SK-N-SH treated with all-trans-retinoic acid at 6 μM for 48 hours (cell line): ENCODE measurements at regions not wholly inside any gene's neighbourhood (a gene's known extent, or its start where the extent isn't known, plus 50 kb on each side); places are given as distances from the start of the nearest gene placed in this dataset.

Experiments used
- ATAC-seq: fragments of 200-7000 bp; cut with Tn5 transposase; 3 replicates; pipeline ENCODE4 v1.9.1; 2020; ENCODE audit warnings: mild to moderate bottlenecking, moderate library complexity
- BACH2 ChIP-seq: fragments of 250-450 bp; sonication (Bioruptor Pico); IDR thresholded peaks from 2 replicates; pipeline ENCODE4 v1.9.0; 2021; ENCODE audit warnings: mild to moderate bottlenecking, borderline replicate concordance
- CSDC2 ChIP-seq: fragments of 250-450 bp; sonication (Bioruptor Pico); IDR thresholded peaks from 2 replicates; pipeline ENCODE4 v1.5.0; 2020; ENCODE audit warnings: mild to moderate bottlenecking, moderate library complexity
- GLIS3 ChIP-seq: fragments of 250-450 bp; sonication (Bioruptor Pico); IDR thresholded peaks from 2 replicates; pipeline ENCODE4 v1.5.0; 2020; ENCODE audit warnings: mild to moderate bottlenecking, moderate library complexity
- ISL1 ChIP-seq: fragments of 250-450 bp; sonication (Bioruptor Pico); IDR thresholded peaks from 2 replicates; pipeline ENCODE4 v2.1.2; 2022; ENCODE audit warnings: mild to moderate bottlenecking, moderate library complexity
- OSR1 ChIP-seq: fragments of 250-450 bp; sonication (Bioruptor Pico); IDR thresholded peaks from 2 replicates; pipeline ENCODE4 v1.8.0; 2022; ENCODE audit warnings: moderate library complexity, mild to moderate bottlenecking, inconsistent platforms
- RARB ChIP-seq: fragments of 250-450 bp; sonication (Bioruptor Pico); IDR thresholded peaks from 2 replicates; pipeline ENCODE4 v1.8.0; 2021; ENCODE audit warnings: mild to moderate bottlenecking, moderate library complexity
- SNAI2 ChIP-seq: fragments of 250-450 bp; sonication (Bioruptor Pico); IDR thresholded peaks from 2 replicates; pipeline ENCODE4 v1.5.0; 2020; ENCODE audit warnings: mild to moderate bottlenecking, moderate library complexity
- TCF4 ChIP-seq: fragments of 250-450 bp; sonication (Bioruptor Pico); IDR thresholded peaks from 2 replicates; pipeline ENCODE4 v1.8.0; 2021; ENCODE audit warnings: mild to moderate bottlenecking, moderate library complexity, borderline replicate concordance
- ZC3H10 ChIP-seq: fragments of 250-450 bp; sonication (Bioruptor Pico); IDR thresholded peaks from 2 replicates; pipeline ENCODE4 v1.5.1; 2021; ENCODE audit warnings: mild to moderate bottlenecking, moderate library complexity
- ZFP3 ChIP-seq: fragments of 250-450 bp; sonication (Bioruptor Pico); IDR thresholded peaks from 2 replicates; pipeline ENCODE4 v1.5.0; 2020; ENCODE audit warnings: mild to moderate bottlenecking, moderate library complexity
- ZFP30 ChIP-seq: fragments of 450-650 bp; formaldehyde crosslinking; IDR thresholded peaks from 2 replicates; pipeline ENCODE4 v1.5.0; 2022; ENCODE audit warnings: mild to moderate bottlenecking, moderate library complexity
- ZNF70 ChIP-seq: fragments of 450-650 bp; formaldehyde crosslinking; IDR thresholded peaks from 2 replicates; pipeline ENCODE4 v1.5.0; 2020; ENCODE audit warnings: mild to moderate bottlenecking, moderate library complexity
- ZNF8 ChIP-seq: fragments of 450-650 bp; formaldehyde crosslinking; IDR thresholded peaks from 2 replicates; pipeline ENCODE4 v1.5.0; 2020; ENCODE audit warnings: mild to moderate bottlenecking, moderate library complexity
- TF ChIP-seq, protein P1 (sequence below): fragments of 250-450 bp; sonication (Bioruptor Pico); IDR thresholded peaks from 2 replicates; pipeline ENCODE4 v1.8.0; 2021; ENCODE audit warnings: low read depth, mild to moderate bottlenecking, moderate library complexity, borderline replicate concordance
- TF ChIP-seq, protein P2 (sequence below): fragments of 250-450 bp; sonication (Bioruptor Pico); IDR thresholded peaks from 2 replicates; pipeline ENCODE4 v1.5.0; 2020; ENCODE audit warnings: mild to moderate bottlenecking, moderate library complexity
- TF ChIP-seq, protein P3 (sequence below): fragments of 250-450 bp; sonication (Bioruptor Pico); IDR thresholded peaks from 2 replicates; pipeline ENCODE4 v1.8.0; 2020; ENCODE audit warnings: mild to moderate bottlenecking, moderate library complexity, borderline replicate concordance
- TF ChIP-seq, protein P4 (sequence below): fragments of 250-450 bp; sonication (Bioruptor Pico); IDR thresholded peaks from 2 replicates; pipeline ENCODE4 v1.5.1; 2020; ENCODE audit warnings: low read depth, mild to moderate bottlenecking, moderate library complexity

DNA sequence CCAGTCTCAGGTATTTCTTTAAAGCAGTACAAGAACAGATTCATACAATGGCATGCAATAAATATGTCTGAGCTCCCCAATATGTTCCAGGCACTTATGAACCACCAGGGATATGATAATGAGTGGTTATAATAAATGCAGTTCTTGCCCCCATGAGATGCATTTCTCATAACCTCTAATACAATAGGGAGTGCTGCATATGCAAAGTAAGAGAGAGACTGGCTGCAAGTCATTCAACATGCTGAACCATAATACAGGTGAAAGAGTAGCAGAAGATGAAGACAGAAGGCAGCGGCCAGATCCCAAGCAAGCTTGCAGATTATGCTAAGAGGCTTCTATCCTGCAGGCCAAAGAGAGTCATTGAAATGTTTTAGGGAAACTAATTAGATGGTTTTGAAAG, 96.7 kb downstream of the CHD9NB start:
- no peak for ATAC-seq

DNA sequence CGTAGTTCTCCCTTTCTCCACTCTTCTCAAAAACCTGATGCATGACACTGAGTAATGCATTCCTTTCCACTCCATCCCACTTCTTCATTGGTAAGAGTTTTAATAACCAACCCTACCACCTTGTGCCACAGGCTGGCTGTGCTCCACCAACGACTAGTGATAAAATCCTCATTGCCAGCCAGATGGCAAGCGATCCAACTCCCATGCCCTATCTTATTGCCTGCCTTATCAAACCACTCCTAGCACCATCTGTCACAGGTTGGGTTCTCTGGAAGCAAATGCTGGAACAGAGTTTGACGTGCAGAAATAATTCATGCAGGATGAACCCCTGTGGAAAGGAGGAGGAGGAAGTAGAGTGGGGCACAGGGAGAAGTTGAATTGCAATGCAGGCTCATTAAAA, 99.5 kb downstream of the CHD9NB start:
- ATAC-seq, result no peak
- TF ChIP-seq TCF4 (CRISPR knock-in tag) (no peak), ZFP3 (CRISPR knock-in tag) (no peak), CSDC2 (no peak), SNAI2 (CRISPR knock-in tag) (no peak), RARB (CRISPR knock-in tag) (no peak), ZFP30 (CRISPR knock-in tag) (no peak)
- TF ChIP-seq, protein P1, sequence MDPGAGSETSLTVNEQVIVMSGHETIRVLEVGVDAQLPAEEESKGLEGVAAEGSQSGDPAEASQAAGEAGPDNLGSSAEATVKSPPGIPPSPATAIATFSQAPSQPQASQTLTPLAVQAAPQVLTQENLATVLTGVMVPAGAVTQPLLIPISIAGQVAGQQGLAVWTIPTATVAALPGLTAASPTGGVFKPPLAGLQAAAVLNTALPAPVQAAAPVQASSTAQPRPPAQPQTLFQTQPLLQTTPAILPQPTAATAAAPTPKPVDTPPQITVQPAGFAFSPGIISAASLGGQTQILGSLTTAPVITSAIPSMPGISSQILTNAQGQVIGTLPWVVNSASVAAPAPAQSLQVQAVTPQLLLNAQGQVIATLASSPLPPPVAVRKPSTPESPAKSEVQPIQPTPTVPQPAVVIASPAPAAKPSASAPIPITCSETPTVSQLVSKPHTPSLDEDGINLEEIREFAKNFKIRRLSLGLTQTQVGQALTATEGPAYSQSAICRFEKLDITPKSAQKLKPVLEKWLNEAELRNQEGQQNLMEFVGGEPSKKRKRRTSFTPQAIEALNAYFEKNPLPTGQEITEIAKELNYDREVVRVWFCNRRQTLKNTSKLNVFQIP (CRISPR knock-in tag), result no peak
- TF ChIP-seq, protein P2, sequence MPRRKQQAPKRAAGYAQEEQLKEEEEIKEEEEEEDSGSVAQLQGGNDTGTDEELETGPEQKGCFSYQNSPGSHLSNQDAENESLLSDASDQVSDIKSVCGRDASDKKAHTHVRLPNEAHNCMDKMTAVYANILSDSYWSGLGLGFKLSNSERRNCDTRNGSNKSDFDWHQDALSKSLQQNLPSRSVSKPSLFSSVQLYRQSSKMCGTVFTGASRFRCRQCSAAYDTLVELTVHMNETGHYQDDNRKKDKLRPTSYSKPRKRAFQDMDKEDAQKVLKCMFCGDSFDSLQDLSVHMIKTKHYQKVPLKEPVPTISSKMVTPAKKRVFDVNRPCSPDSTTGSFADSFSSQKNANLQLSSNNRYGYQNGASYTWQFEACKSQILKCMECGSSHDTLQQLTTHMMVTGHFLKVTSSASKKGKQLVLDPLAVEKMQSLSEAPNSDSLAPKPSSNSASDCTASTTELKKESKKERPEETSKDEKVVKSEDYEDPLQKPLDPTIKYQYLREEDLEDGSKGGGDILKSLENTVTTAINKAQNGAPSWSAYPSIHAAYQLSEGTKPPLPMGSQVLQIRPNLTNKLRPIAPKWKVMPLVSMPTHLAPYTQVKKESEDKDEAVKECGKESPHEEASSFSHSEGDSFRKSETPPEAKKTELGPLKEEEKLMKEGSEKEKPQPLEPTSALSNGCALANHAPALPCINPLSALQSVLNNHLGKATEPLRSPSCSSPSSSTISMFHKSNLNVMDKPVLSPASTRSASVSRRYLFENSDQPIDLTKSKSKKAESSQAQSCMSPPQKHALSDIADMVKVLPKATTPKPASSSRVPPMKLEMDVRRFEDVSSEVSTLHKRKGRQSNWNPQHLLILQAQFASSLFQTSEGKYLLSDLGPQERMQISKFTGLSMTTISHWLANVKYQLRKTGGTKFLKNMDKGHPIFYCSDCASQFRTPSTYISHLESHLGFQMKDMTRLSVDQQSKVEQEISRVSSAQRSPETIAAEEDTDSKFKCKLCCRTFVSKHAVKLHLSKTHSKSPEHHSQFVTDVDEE, result no peak
- TF ChIP-seq, all 23 proteins: peak for 0

More for the DNA sequence above, 96.7 kb downstream of the CHD9NB start:
- TF ChIP-seq CSDC2 (no peak), ISL1 (CRISPR knock-in tag) (no peak)
- TF ChIP-seq, protein P3, sequence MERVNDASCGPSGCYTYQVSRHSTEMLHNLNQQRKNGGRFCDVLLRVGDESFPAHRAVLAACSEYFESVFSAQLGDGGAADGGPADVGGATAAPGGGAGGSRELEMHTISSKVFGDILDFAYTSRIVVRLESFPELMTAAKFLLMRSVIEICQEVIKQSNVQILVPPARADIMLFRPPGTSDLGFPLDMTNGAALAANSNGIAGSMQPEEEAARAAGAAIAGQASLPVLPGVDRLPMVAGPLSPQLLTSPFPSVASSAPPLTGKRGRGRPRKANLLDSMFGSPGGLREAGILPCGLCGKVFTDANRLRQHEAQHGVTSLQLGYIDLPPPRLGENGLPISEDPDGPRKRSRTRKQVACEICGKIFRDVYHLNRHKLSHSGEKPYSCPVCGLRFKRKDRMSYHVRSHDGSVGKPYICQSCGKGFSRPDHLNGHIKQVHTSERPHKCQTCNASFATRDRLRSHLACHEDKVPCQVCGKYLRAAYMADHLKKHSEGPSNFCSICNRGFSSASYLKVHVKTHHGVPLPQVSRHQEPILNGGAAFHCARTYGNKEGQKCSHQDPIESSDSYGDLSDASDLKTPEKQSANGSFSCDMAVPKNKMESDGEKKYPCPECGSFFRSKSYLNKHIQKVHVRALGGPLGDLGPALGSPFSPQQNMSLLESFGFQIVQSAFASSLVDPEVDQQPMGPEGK (CRISPR knock-in tag), result no peak

DNA sequence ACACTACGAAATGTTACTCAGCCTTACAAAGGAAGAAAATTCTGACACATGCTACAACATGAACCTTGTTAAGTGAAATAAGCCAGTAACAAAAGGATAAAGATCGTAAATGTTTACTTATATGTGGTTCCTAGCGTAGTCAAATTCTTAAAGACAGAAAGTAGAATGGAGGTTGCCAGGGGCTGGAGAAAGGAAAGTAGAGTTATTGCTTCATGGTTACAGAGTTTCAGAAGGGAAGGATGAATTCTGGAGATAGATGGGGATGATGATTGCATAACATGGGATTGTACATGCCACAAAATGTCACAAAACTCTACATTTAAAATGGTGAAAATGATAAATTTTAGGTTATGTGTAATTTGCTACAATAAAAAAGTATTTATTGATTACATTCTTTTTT, 103.8 kb downstream of the CHD9NB start:
- no peak for ATAC-seq
- TF ChIP-seq ZNF8 (no peak), RARB (CRISPR knock-in tag) (no peak), OSR1 (no peak), ZFP30 (CRISPR knock-in tag) (no peak), ISL1 (CRISPR knock-in tag) (no peak), ZC3H10 (no peak), ZNF70 (CRISPR knock-in tag) (no peak), TCF4 (CRISPR knock-in tag) (no peak), GLIS3 (no peak), BACH2 (CRISPR knock-in tag) (no peak)
- TF ChIP-seq, protein P4, sequence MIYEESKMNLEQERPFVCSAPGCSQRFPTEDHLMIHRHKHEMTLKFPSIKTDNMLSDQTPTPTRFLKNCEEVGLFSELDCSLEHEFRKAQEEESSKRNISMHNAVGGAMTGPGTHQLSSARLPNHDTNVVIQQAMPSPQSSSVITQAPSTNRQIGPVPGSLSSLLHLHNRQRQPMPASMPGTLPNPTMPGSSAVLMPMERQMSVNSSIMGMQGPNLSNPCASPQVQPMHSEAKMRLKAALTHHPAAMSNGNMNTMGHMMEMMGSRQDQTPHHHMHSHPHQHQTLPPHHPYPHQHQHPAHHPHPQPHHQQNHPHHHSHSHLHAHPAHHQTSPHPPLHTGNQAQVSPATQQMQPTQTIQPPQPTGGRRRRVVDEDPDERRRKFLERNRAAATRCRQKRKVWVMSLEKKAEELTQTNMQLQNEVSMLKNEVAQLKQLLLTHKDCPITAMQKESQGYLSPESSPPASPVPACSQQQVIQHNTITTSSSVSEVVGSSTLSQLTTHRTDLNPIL (CRISPR knock-in tag), result no peak
- TF ChIP-seq, protein P3 (CRISPR knock-in tag), result no peak
- TF ChIP-seq, protein P1 (CRISPR knock-in tag), result no peak
- TF ChIP-seq, protein P2, result no peak
- TF ChIP-seq, all 23 proteins: peak for 0
